K562 (cell line): ENCODE measurements at regions not wholly inside any gene's neighbourhood (a gene's known extent, or its start where the extent isn't known, plus 50 kb on each side); places are given as distances from the start of the nearest gene placed in this dataset.

Source experiments
- EGR1 ChIP-seq: fragments of 450-650 bp; conservative IDR thresholded peaks from 2 replicates; pipeline ENCODE4 v1.6.1; 2017; ENCODE audit warnings: mild to moderate bottlenecking
- GABPA ChIP-seq: fragments of 200-800 bp; sonication (Bioruptor generic); conservative IDR thresholded peaks from 2 replicates; pipeline ENCODE4 v1.6.1; 2016; ENCODE audit warnings: low read depth, missing genetic modification characterization, missing compliant biosample characterization
- RCOR1 ChIP-seq, 2 experiments: IDR thresholded peaks; 2 replicates each; pipeline ENCODE4 v1.6.1; 2012; ENCODE audit warnings: low read depth in 2 of 2, low read length in 2 of 2, borderline replicate concordance in 1 of 2, improper control_type of control experiment in 1 of 2
- ZEB2 ChIP-seq: fragments of 450-650 bp; IDR thresholded peaks from 2 replicates; pipeline ENCODE4 v1.6.1; 2016
- TF ChIP-seq, protein P1 (sequence below): fragments of 450-650 bp; formaldehyde crosslinking; IDR thresholded peaks from 2 replicates; pipeline ENCODE4 v1.4.0; 2020; ENCODE audit warnings: mild to moderate bottlenecking, mixed read lengths
- TF ChIP-seq, protein P2 (sequence below): fragments of 450-650 bp; IDR thresholded peaks from 2 replicates; pipeline ENCODE4 v1.7.1; 2018; ENCODE audit warnings: mild to moderate bottlenecking, low read depth; ENCODE audit not compliant: partially characterized antibody

DNA sequence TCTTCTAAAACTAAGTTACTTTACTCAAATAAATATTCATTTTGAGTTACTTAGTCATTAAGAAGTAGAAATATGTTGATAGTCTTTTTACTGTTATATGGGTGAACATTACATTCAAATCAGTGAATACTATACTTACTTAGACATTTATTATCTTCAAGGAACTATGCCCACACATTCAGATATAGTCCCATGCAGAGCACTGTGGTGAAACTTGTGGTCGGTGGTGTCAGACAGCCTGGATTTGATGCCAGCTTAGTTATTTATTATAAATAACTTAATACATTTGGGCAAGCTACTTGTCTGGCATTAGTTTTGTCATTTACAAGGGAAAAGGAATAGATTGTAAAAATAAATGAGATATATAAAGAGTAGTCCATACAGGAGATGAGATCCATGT lies 149.5 kb downstream of the RAP2B start:
- TF ChIP-seq EGR1 (no peak), ZEB2 (no peak), RCOR1 (IDR thresholded peaks at IDR 0.05; ENCODE audit: borderline replicate concordance in 1 of 2, low read depth in 2 of 2, low read length in 2 of 2) (no peak), GABPA (tag) (no peak)
- TF ChIP-seq, protein P1, sequence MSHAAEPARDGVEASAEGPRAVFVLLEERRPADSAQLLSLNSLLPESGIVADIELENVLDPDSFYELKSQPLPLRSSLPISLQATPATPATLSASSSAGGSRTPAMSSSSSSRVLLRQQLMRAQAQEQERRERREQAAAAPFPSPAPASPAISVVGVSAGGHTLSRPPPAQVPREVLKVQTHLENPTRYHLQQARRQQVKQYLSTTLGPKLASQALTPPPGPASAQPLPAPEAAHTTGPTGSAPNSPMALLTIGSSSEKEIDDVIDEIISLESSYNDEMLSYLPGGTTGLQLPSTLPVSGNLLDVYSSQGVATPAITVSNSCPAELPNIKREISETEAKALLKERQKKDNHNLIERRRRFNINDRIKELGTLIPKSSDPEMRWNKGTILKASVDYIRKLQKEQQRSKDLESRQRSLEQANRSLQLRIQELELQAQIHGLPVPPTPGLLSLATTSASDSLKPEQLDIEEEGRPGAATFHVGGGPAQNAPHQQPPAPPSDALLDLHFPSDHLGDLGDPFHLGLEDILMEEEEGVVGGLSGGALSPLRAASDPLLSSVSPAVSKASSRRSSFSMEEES (CRISPR knock-in tag): no peak
- TF ChIP-seq, protein P2, sequence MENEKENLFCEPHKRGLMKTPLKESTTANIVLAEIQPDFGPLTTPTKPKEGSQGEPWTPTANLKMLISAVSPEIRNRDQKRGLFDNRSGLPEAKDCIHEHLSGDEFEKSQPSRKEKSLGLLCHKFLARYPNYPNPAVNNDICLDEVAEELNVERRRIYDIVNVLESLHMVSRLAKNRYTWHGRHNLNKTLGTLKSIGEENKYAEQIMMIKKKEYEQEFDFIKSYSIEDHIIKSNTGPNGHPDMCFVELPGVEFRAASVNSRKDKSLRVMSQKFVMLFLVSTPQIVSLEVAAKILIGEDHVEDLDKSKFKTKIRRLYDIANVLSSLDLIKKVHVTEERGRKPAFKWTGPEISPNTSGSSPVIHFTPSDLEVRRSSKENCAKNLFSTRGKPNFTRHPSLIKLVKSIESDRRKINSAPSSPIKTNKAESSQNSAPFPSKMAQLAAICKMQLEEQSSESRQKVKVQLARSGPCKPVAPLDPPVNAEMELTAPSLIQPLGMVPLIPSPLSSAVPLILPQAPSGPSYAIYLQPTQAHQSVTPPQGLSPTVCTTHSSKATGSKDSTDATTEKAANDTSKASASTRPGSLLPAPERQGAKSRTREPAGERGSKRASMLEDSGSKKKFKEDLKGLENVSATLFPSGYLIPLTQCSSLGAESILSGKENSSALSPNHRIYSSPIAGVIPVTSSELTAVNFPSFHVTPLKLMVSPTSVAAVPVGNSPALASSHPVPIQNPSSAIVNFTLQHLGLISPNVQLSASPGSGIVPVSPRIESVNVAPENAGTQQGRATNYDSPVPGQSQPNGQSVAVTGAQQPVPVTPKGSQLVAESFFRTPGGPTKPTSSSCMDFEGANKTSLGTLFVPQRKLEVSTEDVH: no peak
